NCI-H128 (cell line): ENCODE measurements at regions not wholly inside any gene's neighbourhood (a gene's known extent, or its start where the extent isn't known, plus 50 kb on each side); places are given as distances from the start of the nearest gene placed in this dataset.

Experiments used
- DNase-seq: peaks from one replicate; lab custom pipeline; 2025; ENCODE audit not compliant: unreplicated experiment; lab: John Stamatoyannopoulos, UW

DNA sequence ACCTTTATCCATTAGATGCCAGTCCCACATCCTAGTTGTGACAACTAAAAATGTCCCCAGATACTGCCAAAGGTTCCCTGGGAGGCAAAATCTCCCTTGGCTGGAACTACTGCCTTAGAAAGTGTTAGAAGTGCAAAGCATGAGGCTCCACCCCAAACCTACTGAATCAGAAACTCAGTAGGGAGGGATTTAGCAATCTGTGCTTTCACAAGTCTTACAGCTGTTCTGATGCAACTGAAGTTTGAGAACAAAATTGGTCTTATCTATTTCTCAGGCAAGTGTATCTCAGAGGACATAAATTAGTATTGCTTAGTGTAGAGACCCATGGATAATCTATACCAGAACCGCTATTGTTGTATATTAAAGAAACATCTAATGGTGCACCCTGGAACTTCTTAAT lies 70.2 kb downstream of the CLDN1 start:
- no peak for DNase-seq

DNA sequence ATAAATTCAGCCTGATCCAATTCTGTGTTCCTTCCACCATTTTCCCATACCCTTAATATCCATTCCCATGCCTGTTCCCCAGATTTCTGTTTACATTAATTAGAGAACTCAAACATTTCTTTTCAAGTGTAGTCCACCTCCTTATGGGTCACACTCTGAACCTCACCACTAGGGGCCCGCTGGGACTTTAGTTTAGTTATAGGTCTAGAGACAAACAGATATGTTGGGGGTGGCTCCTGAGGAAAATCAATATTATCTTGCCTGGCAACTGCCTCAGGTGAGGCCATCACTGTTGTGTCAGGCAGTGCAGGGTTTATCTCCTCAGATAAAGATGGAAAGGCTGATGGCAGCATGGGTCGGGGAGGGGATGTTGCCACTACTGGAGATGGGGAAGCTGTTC lies 72.8 kb downstream of the CLDN1 start:
- no peak for DNase-seq

DNA sequence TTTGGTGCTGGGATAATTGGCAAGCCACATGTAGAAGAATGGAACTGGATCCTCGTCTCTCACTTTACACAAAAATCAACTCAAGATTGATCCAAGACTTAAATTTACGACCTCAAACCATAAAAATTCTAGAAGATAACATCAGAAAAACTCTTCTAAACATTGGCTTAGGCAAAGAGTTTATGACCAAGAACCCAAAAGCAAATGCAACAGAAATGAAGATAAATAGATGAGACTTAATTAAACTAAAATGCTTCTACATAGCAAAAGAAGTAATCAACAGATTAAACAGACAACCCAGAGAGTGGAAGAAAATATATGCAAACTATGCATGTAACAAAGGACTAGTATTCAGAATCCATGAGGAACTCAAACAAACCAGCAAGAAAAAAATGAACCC lies 80.1 kb downstream of the CLDN1 start:
- DNase-seq: no peak

DNA sequence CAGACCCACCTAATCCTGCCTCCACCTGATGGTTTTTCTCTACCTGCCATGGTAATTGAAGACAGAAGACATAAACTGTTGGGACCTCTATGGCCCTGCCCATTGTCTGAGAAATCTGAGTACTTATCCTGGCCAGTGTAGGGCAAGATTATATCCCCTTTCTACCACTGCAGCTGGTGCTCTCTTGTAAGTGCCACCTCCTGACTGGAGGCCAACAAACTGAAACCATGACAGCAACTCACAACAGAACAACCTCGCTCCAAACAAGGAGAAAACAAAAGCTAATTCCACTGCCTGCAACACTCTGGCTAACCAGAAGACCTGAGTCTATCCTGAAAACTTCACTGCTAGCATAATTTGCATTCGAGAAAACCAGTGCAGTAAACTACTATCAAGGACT lies 82.9 kb downstream of the CLDN1 start:
- DNase-seq: no peak

DNA sequence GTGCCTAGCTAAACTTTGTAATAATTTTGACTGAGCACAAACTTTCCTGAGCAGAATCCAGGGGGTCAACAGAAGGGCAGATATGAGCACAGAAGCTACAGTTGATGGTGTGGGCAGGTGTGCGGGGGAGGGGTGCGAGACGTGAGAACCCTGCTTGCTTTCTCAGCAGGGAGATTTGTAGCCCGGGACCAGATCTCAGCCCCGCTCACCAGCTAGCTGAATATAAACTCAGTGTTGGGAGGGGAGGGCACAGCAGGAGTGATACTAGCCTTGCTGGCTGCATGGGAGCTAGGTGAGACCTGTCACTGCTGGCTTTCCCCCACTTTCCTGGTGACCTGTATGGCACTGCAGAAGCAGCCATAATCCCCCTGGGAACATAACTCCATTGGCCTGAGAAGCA lies 83.4 kb downstream of the CLDN1 start:
- no peak for DNase-seq

DNA sequence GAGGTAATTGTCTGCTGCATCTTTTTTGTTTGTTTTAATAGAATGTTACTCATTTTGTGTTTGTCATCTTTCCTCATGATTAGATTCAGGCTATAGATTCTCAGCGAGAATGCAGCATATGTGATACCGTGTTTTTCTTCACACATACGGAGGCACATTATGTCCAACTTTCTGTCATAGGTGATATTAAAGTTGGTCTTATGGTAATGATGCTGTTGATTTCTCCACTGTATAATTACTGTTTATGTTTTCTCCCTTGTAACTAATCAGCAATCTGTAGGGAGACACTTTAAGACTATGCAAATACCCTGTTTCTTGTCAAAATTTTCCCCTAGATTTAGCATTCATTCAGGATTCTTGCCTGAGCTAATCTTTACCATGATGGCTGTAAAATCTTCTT lies 87.6 kb downstream of the CLDN1 start:
- no peak for DNase-seq

DNA sequence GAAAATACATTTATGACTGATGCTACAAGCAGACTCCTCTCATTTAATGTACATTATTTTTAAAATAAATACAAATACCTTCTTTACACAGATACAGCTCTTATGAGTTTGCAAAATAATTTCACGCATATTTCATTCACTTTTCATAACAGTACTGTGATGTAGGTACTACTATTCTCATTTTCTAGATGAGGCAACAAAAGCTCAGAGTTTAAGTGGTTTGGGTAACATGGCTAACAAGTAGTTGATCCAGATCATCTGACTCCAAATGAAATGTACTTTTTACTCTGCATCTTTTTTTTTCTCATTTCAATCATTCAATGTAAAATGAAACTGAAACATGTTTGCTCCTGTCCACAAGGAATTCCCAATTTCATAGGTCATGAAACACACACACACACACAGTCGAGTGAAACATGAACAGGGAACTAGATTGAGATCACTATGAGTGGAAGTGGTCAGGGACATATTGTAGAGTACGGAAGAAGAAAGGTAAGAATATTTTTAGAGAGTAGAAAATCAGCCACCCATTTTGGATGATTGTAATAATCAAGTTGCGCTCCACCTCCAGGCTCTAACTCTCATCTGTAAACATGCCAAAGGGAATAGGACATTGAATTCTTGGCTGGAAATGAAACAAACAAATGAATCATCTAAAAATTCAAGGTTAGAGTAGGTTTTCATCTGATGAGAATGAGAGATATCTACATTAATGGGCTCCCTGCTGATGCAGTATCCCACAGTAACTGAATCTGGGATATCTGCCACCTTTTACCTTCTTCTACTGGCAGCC lies 92.4 kb downstream of the CLDN1 start:
- DNase-seq: no peak

DNA sequence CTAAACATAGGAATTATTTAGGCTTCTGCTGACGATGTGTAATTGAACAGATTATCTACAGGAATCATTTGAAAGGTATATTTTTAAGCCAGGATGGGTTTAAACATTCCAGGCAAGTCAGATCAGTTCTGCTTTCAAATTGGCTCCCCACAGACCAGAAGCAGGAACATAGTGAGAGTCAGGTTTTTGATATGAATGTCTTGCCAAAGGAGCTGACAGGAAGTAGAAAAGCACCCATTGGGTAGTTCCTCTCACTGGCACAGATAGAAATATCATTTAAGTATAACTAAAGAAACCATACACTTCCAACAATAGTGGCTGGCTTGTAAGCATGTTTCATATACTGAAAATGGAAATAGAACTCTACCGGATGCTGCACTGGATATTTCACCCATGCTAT lies 95.2 kb downstream of the CLDN1 start:
- no peak for DNase-seq

DNA sequence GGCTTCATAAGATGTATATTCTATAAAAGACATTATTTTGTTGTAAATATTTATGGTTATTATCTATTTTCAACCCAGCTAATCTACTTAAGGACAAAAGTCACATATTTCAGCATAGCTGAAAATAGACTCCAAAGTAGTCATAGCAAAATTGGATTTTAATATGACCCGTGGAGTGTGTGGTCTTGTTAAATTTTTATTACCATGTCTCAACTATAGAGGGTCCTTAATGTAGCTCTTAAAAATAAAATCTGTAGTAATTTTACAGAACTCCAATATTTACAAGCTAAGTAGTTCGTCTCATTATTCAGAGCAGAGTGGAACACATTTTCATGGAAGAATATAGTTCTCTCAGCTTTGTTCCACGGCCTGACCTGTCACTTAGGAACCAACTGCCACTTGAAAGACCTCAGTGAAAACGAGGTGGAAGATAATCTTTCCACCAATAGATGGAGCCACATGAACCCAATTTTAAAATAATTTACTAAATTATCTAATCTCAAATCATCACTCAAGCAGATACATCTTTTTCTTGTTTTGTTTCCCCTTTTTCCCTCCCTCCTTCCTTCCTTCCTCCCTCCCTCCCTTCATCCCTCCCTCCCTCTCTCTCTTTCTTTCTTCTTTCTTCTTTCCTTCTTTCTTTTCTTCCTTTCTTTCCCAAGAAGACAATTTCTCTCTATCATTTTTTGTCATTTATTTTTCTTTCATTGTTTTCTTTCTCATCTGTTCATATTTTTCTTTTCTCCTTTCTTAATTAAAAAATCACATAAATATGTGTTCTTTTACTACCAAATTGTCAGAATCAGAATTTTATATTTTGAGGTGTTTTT lies 97.2 kb downstream of the CLDN1 start:
- DNase-seq: no peak

DNA sequence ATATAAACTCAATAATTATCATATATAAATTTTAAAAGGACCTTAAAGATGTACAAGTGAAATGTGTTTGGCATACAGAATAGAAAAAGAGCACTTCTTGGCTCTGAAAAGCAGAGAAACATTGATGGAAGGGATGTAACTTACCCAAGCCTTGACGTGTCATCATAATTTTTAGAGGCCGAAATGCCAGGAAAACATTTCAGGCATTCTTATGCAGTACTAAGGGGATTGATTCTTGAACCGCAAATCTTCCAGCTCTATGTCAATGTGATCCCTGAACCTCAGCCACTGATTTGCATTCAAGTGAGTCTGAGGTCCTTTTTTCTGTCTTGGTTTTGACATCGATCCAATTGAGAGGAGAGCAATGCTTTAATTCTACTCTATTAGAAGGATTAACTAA lies 97.8 kb downstream of the CLDN1 start:
- no peak for DNase-seq

DNA sequence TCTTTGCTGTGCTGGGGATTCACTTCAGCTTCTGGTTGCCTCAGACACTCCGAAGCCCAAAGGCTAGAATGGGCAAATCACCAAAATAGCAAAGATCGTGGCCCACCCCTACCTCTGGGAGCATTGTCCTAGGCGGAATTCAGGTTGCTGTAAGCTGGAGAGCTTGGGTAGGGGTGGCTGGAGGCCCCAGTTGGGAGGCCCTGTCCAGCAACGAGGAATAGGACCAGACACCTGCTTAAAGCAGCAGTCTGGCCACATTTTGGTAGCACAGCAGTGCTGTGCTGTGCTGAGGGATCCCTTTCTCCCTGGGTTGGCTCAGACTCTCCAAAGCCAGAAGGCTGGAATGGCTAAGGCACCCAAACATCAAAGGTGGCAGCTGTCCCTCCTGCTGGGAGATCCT lies 99.3 kb downstream of the CLDN1 start:
- no peak for DNase-seq

DNA sequence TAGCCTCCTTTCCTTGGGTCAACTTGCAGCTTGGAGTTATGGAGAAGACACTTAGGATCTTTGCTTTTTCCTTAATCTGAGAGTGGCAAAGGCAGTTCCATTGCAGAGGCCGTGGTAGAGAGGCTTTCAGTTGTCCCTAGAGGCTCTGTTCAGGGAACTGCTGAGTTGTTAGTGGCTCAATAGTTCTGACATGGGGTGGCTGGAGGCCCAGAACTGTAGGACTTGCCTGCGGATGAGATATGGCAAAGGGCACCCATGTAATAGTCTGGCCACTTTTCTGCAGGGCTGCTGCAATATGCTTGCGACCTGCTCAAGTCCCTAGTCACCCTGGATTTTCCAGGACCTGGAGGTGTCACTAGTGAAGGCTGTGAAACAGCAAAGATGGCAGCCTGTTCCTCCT lies 99.9 kb downstream of the CLDN1 start:
- DNase-seq: no peak

DNA sequence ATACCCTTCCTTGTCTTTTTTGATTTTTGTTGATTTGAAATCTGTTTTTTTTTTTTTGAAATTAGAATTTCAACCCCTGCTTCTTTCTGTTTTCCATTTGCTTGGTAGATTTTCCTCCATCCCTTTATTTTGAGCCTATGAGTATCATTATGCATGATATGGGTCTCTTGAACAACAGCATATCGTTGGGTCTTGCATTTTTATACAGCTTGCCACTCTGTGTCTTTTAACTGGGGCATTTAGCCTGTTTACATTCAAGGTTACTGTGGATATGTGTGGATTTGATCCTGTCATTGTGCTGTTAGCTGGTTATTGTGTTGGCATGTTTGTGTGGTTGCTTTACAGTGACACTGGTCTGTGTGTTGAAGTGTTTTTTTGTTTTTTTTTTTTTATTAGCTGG lies 99.7 kb upstream of the P3H2 start:
- no peak for DNase-seq

DNA sequence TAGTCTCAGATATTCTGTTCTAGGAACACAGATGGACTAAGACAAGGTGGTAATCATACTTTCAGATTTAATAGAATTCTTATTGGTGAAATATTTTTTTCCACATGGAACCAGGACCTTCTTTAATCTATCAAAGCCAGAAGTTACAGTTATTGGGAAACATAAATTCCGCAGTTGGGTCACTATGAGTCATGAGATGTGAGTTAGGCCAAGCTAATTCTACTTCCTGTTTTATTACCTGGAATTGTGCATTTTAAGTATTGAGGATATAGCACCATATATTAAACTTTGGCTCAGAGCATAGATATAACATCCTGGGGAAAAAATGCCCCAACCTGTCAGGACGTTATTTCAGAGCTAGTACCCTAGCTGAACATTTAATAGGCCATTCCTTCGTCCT lies 96.4 kb upstream of the P3H2 start:
- no peak for DNase-seq

DNA sequence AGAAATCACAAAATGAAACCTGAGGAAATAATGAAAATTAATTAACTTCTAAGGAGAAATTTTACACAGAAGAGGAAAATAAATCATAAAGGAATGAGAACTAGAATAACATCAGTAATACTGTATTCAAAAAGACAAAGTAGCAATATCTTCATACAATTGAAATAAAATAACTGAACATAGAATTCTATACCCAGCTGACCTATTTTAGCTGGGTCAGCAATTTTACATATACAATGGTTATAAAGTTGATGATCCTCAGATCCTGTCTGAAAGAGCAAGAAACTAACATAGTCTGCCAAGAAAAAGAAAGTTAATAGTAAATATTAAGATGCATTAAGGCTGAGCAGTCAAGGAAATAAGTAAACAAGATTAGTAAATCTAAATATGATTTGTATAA lies 93.0 kb upstream of the P3H2 start:
- no peak for DNase-seq

DNA sequence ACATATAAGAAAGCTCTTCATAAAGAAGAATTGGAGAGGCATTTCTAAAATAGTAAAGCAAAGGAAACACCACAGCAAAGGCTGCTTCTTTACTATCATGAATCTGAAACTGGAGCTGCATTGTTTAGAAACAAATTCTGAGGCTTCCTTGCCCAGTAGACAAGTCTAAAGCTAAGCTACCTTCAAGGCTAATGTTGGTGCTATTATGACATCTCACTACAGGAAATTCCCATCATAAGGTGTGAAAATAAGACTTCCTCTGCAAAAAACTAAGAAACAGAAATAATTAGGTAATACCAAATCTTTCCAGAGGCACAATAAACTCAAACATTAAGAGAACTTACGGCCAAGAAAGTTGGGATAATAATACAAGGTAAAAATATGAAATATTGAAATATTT lies 89.9 kb upstream of the P3H2 start:
- DNase-seq: no peak

DNA sequence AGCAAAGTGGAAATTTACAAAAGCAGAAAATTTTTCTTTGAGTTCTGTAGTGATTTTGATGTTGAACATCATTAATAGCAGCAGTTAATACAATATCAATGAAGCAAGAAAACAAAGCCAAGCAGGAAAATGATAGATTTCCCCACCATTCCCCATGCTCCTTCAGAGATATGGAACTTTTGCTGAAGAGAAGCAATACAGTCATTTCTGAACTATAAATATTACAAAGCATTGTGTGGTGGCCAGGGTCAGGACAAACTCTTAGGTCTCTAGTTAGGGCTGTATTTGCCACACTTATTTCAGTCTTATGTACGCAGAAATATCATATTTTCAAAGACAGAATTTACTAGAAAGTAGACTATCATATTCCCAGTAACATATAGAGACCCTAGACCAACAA lies 88.8 kb upstream of the P3H2 start:
- no peak for DNase-seq

DNA sequence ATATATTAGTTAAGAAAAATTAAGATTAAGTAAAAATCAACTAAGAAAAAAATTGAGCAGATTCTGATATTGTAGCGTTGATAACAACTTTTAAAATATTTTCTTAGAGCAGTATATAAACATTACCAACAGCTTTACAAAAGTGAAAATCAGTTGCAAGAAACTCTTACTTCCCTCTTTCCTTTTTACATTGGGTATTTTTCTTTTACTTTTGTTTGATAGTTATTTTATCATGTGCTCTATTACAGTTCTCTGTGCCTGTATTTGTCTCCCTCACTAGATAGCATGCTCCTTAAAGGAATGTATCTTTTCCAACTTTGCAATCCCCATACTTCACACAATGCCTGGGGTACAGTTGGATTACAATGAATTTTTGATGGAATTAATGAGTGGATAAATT lies 87.5 kb upstream of the P3H2 start:
- no peak for DNase-seq

DNA sequence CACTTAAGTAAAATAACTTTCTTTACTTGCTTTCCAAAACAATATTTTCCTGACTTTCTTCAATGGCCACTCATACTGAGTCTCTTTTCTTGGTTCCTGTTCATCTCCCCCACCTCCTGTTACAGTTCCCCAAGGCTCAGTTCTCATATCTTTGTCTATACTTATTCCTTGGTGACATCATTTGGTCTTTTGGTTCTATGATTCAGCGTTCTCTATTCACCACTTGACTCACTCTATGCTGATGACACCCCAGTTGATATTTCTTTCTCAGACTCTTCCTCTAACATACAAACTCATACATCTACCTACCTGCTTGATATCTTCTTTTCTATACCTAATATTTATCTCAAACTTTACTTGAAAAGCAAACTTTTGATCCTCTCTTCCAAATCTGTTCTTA lies 85.0 kb upstream of the P3H2 start:
- no peak for DNase-seq

DNA sequence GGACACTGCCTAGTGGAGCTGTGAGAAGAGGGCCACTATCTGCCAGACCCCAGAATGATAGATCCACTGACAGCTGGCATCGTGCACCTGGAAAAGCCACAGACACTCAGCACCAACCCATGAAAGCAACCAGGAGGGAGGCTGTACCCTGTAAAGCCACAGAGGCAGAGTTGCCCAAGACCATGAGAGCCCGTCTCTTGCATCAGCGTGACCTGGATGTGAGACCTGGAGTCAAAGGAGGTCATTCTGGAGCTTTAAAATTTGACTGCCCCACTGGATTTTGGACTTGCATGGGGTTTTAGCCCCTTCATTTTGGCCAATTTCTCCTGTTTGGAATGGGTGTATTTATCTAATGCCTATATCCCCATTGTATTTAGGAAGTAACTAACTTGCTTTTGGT lies 83.5 kb upstream of the P3H2 start:
- DNase-seq: no peak

DNA sequence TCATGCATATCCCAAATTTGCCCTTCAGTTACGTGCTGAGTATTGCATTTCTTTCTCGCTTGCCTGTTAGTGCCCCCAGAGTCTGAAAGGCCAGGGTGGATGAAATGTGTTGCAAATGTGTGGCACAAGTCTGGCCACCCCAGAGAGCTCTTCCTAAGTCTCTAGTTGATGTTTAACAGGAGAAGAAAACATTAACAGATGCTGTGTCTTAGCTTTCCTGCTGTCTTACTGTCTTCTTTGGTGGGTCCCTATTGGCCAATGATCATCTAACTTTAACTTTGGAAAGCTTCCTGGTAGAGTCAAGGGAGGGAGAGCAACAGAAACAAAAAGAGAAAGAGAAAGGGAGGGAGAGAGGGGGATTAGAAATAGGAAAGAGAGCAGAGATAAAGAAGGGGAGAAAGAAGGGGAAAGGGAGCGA lies 76.7 kb upstream of the P3H2 start:
- no peak for DNase-seq

DNA sequence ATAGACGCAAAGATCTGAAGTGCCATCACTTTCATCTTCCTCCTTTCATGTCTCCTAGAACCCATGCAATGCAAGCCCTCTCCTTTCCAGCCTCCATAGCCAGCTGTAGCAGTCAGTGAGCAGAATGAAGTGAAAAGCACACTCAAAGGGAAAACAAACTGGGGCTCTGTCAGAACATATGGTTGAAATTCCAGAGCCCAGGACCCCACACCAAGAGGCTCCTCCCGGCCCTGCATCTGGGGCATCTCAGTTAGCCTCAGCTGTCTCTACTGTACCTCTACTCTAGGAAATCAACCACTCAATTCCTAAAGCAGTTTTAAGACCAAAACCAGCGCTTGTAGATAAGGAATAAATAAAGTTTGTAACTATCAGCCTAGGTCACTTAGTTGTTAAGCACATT lies 73.8 kb upstream of the P3H2 start:
- DNase-seq: no peak

DNA sequence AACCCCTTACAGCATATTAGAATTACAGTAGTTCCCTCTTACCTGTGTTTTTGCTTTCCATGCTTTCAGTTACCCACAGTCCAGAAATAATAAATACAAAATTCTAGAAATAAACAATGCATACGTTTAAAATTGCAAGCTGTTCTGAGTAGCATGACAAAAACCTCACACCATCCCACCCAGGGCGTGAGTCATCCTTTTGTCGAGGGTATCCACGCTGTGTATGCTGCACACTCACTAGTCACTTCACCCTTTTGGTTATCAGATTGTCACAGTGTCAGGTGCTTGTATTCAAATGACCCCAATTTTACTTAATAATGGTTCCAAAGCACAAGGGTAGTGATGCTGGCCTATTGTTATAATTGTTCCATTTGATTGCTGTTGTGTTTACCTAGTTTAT lies 72.5 kb upstream of the P3H2 start:
- no peak for DNase-seq
